H1 (cell line): ENCODE measurements at regions not wholly inside any gene's neighbourhood (a gene's known extent, or its start where the extent isn't known, plus 50 kb on each side); places are given as distances from the start of the nearest gene placed in this dataset.

Experiments
- POLR2AphosphoS5 ChIP-seq: IDR thresholded peaks from 2 replicates; pipeline ENCODE4 v1.6.1; 2011; ENCODE audit warnings: low read depth, low read length

DNA sequence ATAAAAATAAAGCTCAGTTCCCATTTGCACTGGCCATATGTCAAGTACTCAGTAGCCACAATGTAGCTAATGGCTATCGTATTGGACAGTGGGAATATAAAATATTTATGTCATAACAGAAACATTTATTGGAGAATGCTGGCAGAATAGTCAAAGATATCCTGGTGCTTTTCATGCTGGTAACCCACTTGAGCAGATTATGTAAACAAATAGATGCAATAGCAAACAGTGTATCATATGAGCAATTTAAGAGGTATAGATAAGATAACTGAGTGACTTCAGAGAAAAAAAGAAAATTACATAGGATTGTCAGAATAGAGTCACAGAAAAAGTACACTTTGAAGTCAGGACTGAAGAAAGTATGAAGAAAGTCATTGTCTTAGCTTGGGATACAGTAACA is 426.6 kb downstream of the NDFIP2 start (continued):
- no peak for TF ChIP-seq POLR2AphosphoS5
